DMS53 treated with DMSO at 0.1 percent for 48 hours (cell line): ENCODE measurements at regions not wholly inside any gene's neighbourhood (a gene's known extent, or its start where the extent isn't known, plus 50 kb on each side); places are given as distances from the start of the nearest gene placed in this dataset.

Source experiments
- DNase-seq: peaks from one replicate; lab custom pipeline; 2025; ENCODE audit not compliant: unreplicated experiment; lab: John Stamatoyannopoulos, UW

DNA sequence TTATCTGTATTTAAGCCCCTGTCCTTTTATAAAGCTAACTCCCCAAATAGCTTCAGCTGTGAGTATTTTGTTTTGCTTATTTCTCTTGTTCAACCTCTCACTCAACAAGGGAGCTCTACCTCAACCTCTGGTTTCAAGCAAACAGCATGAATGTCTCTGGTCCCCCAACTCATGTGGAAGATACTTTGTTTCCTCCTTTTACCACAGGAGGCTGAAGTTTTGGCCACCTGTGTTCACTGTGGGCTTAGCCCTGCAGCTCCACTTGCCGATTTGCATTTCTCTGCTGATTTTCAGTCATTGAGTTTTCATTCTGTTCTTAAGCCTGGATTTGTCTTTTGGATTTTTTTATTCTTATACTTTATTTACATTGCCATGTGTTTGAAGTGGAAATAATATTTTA is 613.1 kb downstream of the USP25 start:
- DNase-seq = no peak

DNA sequence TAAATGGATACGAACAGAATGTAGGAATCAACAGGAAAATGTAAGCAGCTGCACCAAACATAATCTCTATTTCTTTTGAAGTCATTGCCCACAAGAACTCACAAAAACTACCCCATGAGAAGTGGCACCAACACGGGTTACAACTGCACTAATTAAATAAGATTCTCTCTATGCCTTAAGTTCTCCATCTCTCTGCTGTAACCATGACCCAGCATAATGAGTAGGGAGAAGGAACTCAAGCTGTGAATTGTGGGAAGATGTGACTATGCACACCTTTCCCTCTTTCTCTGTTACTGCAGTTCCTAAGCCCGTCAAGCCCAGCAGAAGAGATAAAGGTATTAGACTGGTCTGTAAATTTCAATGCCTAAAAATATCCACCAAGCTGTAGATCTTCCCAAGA is 614.0 kb downstream of the USP25 start:
- DNase-seq = no peak

DNA sequence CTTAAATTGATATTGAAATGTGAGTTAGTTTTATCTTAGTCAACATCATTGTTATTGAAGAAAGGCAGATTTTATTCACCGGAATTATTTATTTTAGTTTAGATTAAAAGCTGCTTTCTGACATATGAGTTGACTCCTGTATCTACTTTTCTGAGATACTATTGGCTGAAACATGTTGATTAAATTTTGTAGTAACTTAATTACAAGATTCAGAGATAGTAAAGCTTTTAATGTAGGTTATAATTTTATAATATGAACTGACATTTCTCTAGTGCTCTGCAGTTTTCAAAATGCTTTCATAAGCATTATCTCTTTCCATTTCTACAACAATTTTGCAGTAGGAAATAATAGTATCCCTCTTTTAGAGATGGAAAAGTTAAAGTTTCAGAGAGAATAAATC is 616.0 kb downstream of the USP25 start:
- no peak for DNase-seq

DNA sequence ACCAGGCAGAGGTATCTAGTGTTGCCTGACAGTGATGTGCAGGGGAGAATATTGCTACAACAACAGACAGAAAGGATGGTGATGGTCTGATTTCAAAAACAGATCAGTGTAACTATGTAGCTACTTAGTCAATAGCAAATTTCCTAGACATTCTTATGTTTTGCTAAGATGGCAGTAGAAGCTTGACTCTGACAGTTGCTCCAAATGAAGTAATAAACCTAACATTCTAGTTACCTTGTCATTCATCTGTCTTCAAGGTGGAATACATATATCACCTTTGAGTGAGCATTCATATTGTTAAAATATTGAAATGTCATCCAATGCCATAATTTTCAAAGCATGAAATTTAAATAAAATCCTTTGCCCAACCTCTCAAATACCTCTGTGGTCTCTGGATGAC is 617.4 kb downstream of the USP25 start:
- DNase-seq = no peak

DNA sequence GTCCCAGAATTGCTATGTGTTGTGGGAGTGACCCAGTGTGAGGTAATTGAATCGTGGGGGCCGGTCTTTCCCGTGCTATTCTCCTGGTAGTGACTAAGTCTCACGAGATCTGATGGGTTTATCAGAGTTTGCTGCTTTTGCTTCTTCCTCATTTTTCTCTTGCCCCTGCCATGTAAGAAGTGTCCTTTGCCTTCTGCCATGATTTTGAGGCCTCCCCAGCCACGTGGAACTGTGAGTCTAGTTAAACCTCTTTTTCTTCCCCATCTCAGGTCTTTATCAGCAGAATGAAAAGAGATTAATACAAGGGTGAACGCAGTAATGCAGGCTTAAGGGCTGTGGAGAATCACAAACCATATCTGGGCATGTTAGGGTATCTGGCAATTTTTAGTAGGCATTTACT is 624.0 kb downstream of the USP25 start:
- DNase-seq = no peak

DNA sequence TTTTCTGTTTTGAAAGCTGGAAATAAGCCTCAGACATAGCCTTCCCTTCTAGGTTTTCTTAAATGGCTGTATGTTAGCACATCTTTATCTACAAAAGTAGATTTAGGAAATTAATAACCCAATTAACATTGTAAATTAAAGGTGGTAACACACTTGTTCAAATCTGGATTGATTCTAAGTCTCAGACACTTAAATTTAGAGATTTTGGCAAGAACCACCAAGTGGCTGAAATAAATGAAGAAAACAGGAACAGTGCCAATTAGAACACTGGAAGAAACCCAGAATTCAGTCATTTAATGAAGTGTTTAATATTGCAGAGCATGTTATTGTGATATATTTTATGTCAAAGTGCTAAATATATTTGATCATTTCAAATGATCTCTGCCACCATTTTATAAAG is 628.2 kb downstream of the USP25 start:
- no peak for DNase-seq

DNA sequence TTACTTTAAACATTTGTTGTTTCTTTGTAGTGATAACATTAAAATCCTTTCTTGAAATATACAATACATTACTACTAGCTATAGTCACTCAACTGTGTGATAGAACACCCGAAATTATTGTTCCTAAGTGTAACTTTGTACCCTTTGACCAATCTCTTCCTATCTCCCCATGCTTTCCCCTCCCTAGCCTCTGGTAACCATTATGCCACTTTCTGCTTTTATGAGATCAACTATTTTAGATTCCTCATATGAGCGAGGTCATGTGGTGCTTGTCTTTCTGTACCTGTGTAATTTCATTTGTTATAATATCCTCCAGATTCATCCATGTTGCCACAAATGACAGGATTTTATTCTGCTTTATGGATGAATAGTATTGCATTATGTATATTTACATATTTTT is 629.0 kb downstream of the USP25 start:
- DNase-seq = no peak

DNA sequence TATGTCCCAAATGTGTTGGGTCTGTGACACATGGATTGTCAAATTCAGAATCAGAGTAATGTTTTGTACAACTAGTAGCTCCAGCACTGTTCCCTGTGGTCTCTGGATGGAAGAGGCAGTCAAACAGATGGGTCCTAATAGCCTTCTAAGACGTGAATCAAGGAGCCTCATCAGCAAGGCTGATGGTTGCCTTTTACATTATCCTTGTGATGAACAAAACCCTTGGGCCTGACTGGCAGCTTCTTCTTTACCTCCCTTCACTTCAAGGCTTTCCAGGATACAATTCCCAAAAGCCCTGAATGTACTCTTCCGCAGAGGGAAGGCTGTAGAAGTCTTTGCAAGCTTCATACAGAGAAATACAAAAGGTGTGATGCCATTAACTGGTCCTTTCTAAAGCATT is 633.3 kb downstream of the USP25 start:
- no peak for DNase-seq

DNA sequence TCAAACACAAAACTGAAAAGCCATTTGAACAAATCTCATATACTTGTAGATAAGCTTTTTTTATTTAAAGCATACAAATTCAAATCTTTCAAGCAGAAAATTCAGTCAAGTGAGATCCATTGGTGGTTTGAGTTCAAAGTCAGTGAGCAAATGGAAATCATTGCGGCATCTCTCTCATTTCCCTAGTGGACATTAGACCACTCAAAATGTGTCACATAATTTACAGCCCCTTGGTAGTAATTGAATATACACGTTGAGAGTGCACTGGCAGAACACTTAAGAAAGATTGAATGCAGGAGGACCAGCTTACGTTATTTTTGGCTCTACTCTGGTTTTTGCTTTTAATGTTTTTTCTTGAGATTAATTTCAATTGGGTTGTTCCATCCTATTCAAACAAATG is 633.7 kb downstream of the USP25 start:
- DNase-seq = no peak

DNA sequence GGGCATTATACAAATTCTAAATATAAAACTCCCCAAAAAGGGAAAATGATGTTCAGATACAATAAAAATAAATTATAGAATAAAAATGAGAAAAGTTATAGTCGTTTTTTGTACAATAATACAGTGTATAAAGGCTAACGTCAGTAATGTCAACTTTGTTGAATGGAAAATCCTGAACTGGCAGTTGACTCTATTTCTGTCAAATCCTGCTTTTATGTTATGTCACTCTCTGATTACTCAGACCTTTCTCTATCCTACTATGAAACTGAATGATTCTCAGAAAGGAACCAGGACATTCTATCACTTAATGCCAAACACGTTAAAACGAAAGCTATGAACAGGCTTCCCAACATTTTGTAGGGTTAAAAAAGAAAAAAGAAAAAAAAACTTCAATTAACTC is 636.4 kb downstream of the USP25 start:
- DNase-seq = no peak

DNA sequence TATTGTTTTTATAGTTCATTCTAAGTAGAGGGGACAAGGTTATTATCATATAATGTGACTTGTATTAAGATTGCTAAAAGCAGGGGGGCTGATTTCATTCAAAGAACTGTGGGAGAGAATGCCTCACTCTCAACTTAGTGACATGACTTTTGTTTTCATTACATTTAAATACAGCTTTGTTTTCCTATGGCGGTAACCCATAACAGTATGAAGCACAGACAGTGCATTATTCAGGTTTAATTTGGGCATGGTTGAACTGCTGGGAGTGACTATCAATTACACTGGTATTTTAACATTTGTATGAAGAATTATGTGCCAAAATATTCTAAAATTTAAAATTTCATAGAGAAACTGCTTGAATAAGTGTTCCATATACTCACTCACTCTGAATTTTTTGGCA is 637.3 kb downstream of the USP25 start:
- DNase-seq = no peak

DNA sequence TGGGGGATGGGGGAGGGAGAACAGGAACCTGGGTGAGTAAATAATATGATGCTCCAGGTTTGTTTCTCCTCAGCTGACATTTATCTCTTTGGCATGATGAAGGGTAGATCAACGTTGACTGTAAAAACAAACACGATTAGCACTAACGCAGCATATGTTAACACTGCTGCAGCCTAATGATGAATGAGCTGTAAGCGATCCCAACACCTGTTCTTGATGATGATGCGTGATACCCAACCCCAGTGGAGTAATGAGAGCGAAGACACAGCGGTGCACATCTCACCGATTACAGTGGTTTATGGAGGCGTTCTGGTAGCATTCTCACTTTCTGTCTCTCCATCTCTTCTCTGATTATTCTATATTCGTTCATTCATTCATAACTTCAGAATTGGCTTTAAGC is 640.4 kb downstream of the USP25 start:
- DNase-seq = no peak

DNA sequence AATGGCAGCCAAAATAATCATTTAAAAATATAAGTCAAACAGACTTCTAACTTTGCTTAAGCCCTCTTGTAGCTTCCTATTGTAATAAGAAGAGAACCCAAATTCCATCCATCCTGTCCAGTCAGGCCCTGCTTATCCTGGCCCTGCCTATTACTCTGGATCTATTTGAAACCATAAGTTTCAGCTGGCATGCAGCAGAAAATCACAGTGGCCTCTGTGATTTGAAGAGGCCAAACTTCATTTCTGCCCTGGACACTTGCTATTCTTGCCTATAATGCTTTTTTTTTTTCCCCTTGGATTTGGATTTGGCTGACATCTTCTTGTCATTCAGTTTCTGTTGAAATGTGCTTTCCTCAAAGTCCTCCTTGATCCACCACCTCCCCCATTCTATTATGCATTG is 642.8 kb downstream of the USP25 start:
- no peak for DNase-seq

DNA sequence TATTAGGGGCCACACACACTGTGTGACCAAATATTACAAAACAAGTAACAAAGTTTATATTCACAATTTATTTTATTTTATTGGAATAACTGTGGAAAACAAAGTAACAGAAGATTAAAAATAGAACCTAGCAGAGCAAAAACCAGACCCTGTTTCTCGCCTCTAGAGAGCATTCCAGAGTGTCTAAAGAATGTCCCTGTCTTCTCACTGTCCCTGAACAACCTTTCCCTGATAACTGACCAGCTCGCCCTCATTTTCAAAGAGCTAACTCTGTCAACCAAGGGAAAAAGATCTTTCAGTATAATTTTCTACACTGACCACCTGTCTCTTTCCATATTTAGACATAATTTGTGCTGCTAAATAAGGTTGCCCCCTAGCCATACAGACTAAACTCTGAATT is 646.9 kb downstream of the USP25 start:
- DNase-seq = no peak

DNA sequence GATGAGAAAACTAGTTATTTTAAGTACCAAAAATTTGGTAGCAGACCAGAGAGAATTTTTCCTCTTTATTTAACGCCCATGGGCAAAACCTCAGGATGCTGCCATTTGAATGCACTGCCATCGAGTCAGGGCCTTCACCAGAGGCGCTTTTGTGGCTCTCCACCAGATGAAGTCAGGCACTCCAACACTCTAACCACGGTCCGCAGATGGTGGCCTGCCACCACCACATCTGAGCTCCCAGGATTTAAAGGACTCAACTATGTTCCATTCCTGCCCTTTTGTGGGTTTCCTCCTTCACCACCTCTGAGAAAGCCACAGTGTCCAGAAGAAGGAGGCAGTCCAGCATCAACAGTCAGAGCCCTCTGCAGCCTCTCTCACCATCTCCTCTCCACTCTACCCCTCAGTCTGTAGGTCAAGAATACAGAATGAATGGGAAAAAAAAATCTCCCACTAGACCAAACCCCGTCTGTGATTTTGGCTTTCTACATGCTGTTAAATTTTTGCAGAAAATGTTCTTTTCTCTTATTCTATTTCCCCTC is 647.4 kb downstream of the USP25 start:
- DNase-seq = no peak

DNA sequence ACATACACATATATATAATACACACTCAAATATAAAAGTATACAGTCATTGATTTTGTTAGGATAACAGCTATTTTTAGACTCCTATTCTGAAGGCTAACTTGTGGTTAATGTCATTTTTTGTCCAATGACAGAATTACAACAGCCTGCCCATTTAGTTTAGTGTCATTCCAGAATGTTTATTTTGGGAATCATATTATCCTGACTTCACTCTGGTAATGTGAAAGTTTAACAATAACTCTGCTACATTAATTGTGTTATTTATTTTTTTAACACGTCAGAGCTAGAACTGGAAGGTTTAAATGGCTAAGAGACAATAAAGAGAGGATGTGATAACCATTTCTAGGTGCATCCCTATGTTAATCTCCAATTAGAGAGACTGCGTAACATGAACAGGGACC is 648.1 kb downstream of the USP25 start:
- DNase-seq = no peak

DNA sequence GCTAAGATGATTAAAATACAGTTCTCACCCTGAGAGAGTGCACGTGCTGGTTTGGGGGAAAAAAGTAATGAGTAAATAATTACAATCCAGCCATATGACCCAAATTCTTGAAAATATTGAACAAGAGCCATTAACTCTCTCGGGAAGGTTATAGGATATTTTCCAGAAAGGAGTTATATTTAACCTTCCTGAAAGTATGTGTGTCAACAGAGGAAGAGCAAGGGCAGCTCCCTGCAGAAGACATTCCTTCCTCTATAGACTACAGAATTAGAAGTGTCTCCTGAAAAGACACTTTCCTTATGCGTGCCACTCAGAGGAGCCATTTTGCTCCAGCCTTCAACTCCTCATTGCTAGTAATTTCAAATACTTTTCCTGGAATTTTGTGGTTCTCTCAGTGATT is 648.7 kb downstream of the USP25 start:
- DNase-seq = no peak

DNA sequence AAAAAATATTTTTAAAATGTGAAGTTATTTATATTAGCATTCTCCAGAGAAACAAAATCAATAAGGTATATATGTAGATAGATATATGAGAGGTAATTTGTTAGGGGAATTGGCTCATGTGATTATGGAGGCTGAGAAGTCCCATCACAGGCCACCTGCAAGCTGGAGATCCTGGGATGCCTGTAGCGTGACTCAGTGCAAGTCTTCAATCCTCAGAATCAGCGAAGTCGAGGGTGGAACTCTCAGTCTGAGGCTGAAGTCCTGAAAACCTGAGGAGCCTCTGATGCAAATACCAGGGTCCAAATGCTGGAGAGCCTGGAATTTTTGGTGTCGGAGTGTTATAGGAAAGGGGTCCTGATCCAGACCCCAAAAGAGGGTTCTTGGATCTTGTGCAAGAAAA is 658.5 kb downstream of the USP25 start:
- no peak for DNase-seq

DNA sequence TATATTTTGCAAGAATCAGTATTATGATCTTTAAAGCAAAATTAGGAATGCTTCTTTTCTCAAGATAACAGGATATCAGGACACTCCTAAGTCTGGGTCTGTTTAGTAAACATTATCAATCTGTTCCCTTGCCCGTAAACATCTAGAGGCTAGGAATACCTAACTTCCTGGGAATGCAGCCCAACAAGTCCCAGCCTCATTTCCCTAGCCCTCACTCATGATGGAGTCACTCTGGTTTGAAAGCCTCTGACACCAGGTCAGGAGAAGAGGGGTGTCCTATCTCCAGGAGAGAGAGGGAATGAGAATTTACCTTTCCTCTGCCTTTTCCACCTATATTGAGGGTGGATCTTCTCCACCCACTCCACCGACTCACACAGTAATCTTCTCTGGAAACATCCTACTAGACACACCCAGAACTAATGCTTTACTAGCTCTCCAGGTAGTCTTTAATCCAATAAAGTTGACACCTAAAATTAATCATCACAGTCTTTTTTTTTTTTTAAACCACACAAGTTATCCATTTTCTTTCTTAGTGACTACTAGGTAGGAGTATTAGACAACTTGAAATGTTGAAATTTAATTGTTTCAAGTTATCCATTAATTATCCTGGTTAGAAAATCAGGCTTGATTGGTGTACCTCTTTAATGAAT is 659.3 kb downstream of the USP25 start:
- DNase-seq = no peak

DNA sequence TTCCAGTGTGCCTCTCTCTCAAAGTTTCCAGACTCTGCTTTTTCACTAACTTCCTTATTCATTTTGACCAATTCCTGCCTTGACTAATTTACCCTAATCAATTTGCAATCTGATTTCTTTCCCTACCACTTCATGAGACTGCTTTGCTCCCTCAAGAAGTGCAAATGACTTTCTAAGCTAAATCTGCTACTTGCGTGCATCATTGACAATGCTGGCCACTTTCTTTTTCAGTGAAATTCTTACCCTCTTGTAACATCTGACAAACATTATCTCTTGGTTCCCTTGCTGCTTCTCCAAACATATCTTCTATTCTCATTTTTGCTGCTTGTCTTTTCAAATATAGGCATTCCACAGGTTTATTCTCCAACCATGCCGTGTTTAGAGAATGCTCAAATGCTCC is 659.9 kb downstream of the USP25 start:
- no peak for DNase-seq

DNA sequence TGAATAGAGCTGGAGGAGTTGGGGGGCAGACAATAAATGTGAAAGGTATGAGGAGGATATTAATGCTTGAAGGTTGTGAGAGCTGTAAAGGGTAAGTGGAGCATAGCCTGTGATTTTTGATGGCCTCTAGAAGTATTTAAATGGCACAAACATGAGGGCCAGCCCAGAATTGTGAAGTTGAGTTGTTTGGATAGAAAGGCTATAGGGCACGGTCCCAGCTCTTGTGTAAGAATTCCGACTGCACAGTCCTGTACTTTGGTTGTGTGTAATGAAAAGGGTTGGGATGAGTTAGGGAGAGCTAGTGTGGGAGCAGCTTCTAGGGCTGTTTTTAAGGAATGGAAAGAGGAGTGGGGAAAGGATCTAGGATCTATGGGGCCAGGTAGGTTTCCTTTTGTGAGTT is 665.5 kb downstream of the USP25 start:
- DNase-seq = no peak

DNA sequence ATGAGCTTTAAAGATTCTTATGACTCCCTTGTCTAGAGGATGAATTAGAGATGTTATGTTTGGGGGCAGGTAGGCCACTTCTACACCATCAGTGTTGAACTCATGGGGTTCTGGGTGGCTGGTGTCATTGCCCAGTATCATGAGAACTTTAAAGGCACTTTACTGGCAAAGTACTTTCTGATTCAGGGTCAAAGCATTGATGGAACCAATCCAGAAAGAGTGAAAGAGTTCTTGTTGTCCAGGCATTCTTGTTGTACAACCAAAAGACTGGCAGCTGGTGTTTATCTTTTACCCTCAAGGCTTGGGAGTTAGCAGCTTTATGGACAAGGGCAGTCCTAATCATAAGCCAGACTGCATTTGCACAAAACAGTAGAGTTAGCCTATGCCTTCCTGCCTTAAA is 673.0 kb downstream of the USP25 start:
- DNase-seq = no peak

DNA sequence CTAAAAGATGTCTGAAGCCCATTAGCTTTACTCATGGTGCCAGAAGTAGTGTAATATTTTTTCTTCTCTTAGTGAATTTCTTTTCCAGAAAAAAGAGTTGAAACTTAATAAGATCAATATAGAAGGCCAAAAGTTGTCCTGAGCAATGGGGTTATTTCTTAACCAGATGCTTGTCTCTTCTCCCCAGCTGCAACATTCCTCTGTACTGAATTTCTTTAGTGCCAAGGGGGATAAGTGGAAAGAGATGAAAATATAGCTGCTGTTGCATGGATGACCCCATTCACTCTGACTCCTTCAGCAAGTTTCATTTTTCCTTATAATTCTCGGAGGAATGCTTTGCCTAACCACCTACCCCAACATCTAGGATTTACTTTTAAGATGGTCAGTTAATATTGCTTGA is 675.0 kb downstream of the USP25 start:
- DNase-seq = no peak

DNA sequence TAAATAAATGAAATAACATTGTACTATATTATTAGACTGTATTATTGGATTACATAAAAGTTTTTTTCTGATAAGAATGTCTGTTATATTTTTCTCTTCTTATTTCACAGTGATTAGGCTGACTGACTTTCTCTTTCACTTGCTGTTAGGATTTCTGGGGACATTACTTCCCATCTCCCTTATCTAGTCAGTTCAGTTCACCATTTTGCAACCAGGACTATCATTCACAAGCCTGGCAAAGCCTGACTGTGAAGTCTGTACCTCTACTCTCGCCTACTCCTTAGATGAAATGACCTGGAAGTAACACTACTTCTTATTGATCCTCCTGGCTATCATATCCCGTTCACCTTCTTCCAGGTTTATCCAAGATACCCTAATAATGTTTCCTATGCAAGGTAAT is 676.6 kb downstream of the USP25 start:
- no peak for DNase-seq
